ENCODE measurements at regions not wholly inside any gene's neighbourhood (a gene's known extent, or its start where the extent isn't known, plus 50 kb on each side); places are given as distances from the start of the nearest gene placed in this dataset.

GRCh38 chrX:530726-531610 lies 99.6 kb upstream of the SHOX start:
- Histone ChIP-seq H3K9me3 (no peaks in the 10 kb centered on the region), H3K36me3 (no peaks in the 10 kb centered on the region), H3K27me3 (ENCODE audit: low read depth) (no peaks in the 10 kb centered on the region), H3K4me3 (no peak overlapping the region), H3K4me1 (no peaks in the 10 kb centered on the region), H3K27ac (no peak overlapping the region)
- no peak for ATAC-seq
- DNase-seq, result no peak
- intact Hi-C loops (cut with DNase I), result no loop called here
- TF ChIP-seq CTCF (IDR thresholded peaks at IDR 0.05), result no peak

GRCh38 chrX:531611-531936 lies 99.0 kb upstream of the SHOX start:
- intact Hi-C loops (cut with DNase I), result no loop called here
- no peak for DNase-seq
- H3K4me1 ChIP-seq, result no peaks in the 10 kb centered on the region
- no peak for TF ChIP-seq CTCF (IDR thresholded peaks at IDR 0.05)
- no peaks in the 10 kb centered on the region for H3K36me3 ChIP-seq
- no peak overlapping the region for H3K27ac ChIP-seq
- no peak for ATAC-seq
- H3K27me3 ChIP-seq (ENCODE audit: low read depth), result no peaks in the 10 kb centered on the region
- H3K4me3 ChIP-seq, result no peak overlapping the region
- no peaks in the 10 kb centered on the region for H3K9me3 ChIP-seq

GRCh38 chrX:534804-535203 lies 95.8 kb upstream of the SHOX start:
- no peaks in the 10 kb centered on the region for H3K4me1 ChIP-seq
- ATAC-seq, result no peak
- no peak for DNase-seq
- TF ChIP-seq CTCF (IDR thresholded peaks at IDR 0.05), result no peak
- no peaks in the 10 kb centered on the region for H3K9me3 ChIP-seq
- intact Hi-C loops (cut with DNase I), result no loop called here
- no peak overlapping the region for H3K4me3 ChIP-seq
- H3K27ac ChIP-seq, result no peak overlapping the region
- H3K27me3 ChIP-seq (ENCODE audit: low read depth), result no peaks in the 10 kb centered on the region
- H3K36me3 ChIP-seq, result no peaks in the 10 kb centered on the region

GRCh38 chrX:536616-537015 lies 94.0 kb upstream of the SHOX start:
- Histone ChIP-seq H3K4me3 (no peak overlapping the region), H3K27me3 (ENCODE audit: low read depth) (no peaks in the 10 kb centered on the region), H3K27ac (no peak overlapping the region), H3K9me3 (no peaks in the 10 kb centered on the region), H3K4me1 (no peaks in the 10 kb centered on the region), H3K36me3 (no peaks in the 10 kb centered on the region)
- DNase-seq, result no peak
- TF ChIP-seq CTCF (IDR thresholded peaks at IDR 0.05), result no peak
- intact Hi-C loops (cut with DNase I), result no loop called here
- ATAC-seq, result no peak

- no peak overlapping the region for H3K27ac ChIP-seq
- no peak for DNase-seq
- no peaks in the 10 kb centered on the region for H3K4me1 ChIP-seq
- no peak for TF ChIP-seq CTCF (IDR thresholded peaks at IDR 0.05)
- no peaks in the 10 kb centered on the region for H3K27me3 ChIP-seq (ENCODE audit: low read depth)
- no peak for ATAC-seq
- intact Hi-C loops (cut with DNase I), result no loop called here
- H3K9me3 ChIP-seq, result no peaks in the 10 kb centered on the region
- no peaks in the 10 kb centered on the region for H3K36me3 ChIP-seq
- H3K4me3 ChIP-seq, result no peak overlapping the region
Measured at GRCh38 chrX:537151-537550, 93.4 kb upstream of the SHOX start.
